Lower leg skin (tissue), 3 donors: ENCODE measurements at regions not wholly inside any gene's neighbourhood (a gene's known extent, or its start where the extent isn't known, plus 50 kb on each side); places are given as distances from the start of the nearest gene placed in this dataset.

Source experiments
- CTCF ChIP-seq, 3 donors: fragments of 450-650 bp; IDR thresholded peaks; one replicate each; pipeline ENCODE4 v1.5.1; 2016; ENCODE audit warnings: antibody characterized with exemption in 3 of 3, mild to moderate bottlenecking in 3 of 3, moderate library complexity in 2 of 3
- POLR2A ChIP-seq, 2 donors: fragments of 450-650 bp; IDR thresholded peaks; one replicate each; pipeline ENCODE4 v1.6.1; 2016 to 2017; ENCODE audit warnings: antibody characterized with exemption in 2 of 2, mild to moderate bottlenecking in 1 of 2, moderate library complexity in 1 of 2

GRCh38 chr6:44715188-44715587 lies 327.7 kb downstream of the CDC5L start:
- TF ChIP-seq CTCF (IDR thresholded peaks at IDR 0.05), result no peak
- no peak for TF ChIP-seq POLR2A (IDR thresholded peaks at IDR 0.05)
